ENCODE measurements at regions not wholly inside any gene's neighbourhood (a gene's known extent, or its start where the extent isn't known, plus 50 kb on each side); places are given as distances from the start of the nearest gene placed in this dataset.
A peak's percentile ranks its signal among the peaks of the same experiment; 100 is the strongest.
"Not testable (repeated sequence)": the region's sequence is repeated elsewhere in the genome, so short reads cannot be mapped to it uniquely, and the experiment has no call there.

GRCh38 chr20:47432834-47433210 is 68.9 kb upstream of the NCOA3 start:
- Histone ChIP-seq H3K4me2 (ENCODE audit: low read depth, low read length, poor library complexity, severe bottlenecking) (peak overlapping the region; percentile 11), H3K4me3 (ENCODE audit: low read length) (no peak overlapping the region), H2AFZ (ENCODE audit: low read length) (no peak overlapping the region), H3K9me3 (ENCODE audit: low read length) (no peaks in the 10 kb centered on the region; the same call in 1 of the 2 replicates), H3K79me2 (ENCODE audit: low read length) (no peaks in the 10 kb centered on the region), H3K36me3 (ENCODE audit: insufficient read depth, low read length) (no peaks in the 10 kb centered on the region), H3K27me3 (ENCODE audit: low read length) (no peaks in the 10 kb centered on the region), H3K27ac (ENCODE audit: low read length) (no peak overlapping the region), H3K4me1 (ENCODE audit: low read length) (peaks cover 42% of the 10 kb centered on the region), H3K9ac (ENCODE audit: low read length) (no peak overlapping the region), H3K9me2 (replicated peaks; ENCODE audit: insufficient read depth, low read length) (no peaks in the 10 kb centered on the region), H4K20me1 (ENCODE audit: insufficient read depth, low read depth, low read length) (no peaks in the 10 kb centered on the region)
- no peak for DNase-seq

GRCh38 chr20:47434128-47434779 is 67.4 kb upstream of the NCOA3 start:
- not testable (repeated sequence) for H4K20me1 ChIP-seq (ENCODE audit: insufficient read depth, low read depth, low read length); H3K9me2 ChIP-seq (replicated peaks; ENCODE audit: insufficient read depth, low read length); H3K36me3 ChIP-seq (ENCODE audit: insufficient read depth, low read length); H3K27me3 ChIP-seq (ENCODE audit: low read length); H3K79me2 ChIP-seq (ENCODE audit: low read length); H3K9me3 ChIP-seq (ENCODE audit: low read length)
- H2AFZ ChIP-seq (ENCODE audit: low read length): peak overlapping the region; percentile 31; the same call in 1 of the 2 replicates
- DNase-seq: peak; percentile 63
- H3K4me2 ChIP-seq (ENCODE audit: low read depth, low read length, poor library complexity, severe bottlenecking): peak overlapping the region; percentile 37
- H3K27ac ChIP-seq (ENCODE audit: low read length): peak overlapping the region; percentile 9; the same call in 1 of the 2 replicates
- H3K4me3 ChIP-seq (ENCODE audit: low read length): peak overlapping the region; percentile 28; the same call in 1 of the 2 replicates
- peaks cover 49% of the 10 kb centered on the region for H3K4me1 ChIP-seq (ENCODE audit: low read length)
- H3K9ac ChIP-seq (ENCODE audit: low read length): peak overlapping the region; percentile 43

- H3K9me3 ChIP-seq (ENCODE audit: low read length): no peaks in the 10 kb centered on the region
- no peaks in the 10 kb centered on the region for H3K36me3 ChIP-seq (ENCODE audit: insufficient read depth, low read length)
- no peaks in the 10 kb centered on the region for H4K20me1 ChIP-seq (ENCODE audit: insufficient read depth, low read depth, low read length)
- no peak overlapping the region for H3K27ac ChIP-seq (ENCODE audit: low read length)
- H3K4me3 ChIP-seq (ENCODE audit: low read length): peak overlapping the region; percentile 45; the same call in 1 of the 2 replicates
- H3K79me2 ChIP-seq (ENCODE audit: low read length): no peaks in the 10 kb centered on the region
- peak overlapping the region; percentile 59 for H3K4me2 ChIP-seq (ENCODE audit: low read depth, low read length, poor library complexity, severe bottlenecking)
- peak; percentile 56 for DNase-seq
- no peaks in the 10 kb centered on the region for H3K27me3 ChIP-seq (ENCODE audit: low read length)
- H3K9me2 ChIP-seq (replicated peaks; ENCODE audit: insufficient read depth, low read length): no peaks in the 10 kb centered on the region
- peaks cover 40% of the 10 kb centered on the region for H3K4me1 ChIP-seq (ENCODE audit: low read length)
- H2AFZ ChIP-seq (ENCODE audit: low read length): peak overlapping the region; percentile 99
- peak overlapping the region; percentile 28; the same call in 1 of the 2 replicates for H3K9ac ChIP-seq (ENCODE audit: low read length)
Observed at GRCh38 chr20:47438464-47439381, 63.0 kb upstream of the NCOA3 start.

GRCh38 chr20:47440857-47441773 is 60.6 kb upstream of the NCOA3 start:
- Histone ChIP-seq H3K9me2 (replicated peaks; ENCODE audit: insufficient read depth, low read length) (no peaks in the 10 kb centered on the region), H3K9ac (ENCODE audit: low read length) (no peak overlapping the region), H3K4me1 (ENCODE audit: low read length) (peaks cover 19% of the 10 kb centered on the region), H3K36me3 (ENCODE audit: insufficient read depth, low read length) (no peaks in the 10 kb centered on the region), H3K27ac (ENCODE audit: low read length) (no peak overlapping the region), H2AFZ (ENCODE audit: low read length) (no peak overlapping the region), H3K4me2 (ENCODE audit: low read depth, low read length, poor library complexity, severe bottlenecking) (no peak overlapping the region), H3K27me3 (ENCODE audit: low read length) (no peaks in the 10 kb centered on the region), H3K4me3 (ENCODE audit: low read length) (no peak overlapping the region), H3K79me2 (ENCODE audit: low read length) (no peaks in the 10 kb centered on the region), H4K20me1 (ENCODE audit: insufficient read depth, low read depth, low read length) (no peaks in the 10 kb centered on the region), H3K9me3 (ENCODE audit: low read length) (no peaks in the 10 kb centered on the region)
- no peak for DNase-seq

- Histone ChIP-seq H3K36me3 (ENCODE audit: insufficient read depth, low read length) (no peaks in the 10 kb centered on the region), H3K9me3 (ENCODE audit: low read length) (no peaks in the 10 kb centered on the region), H3K79me2 (ENCODE audit: low read length) (no peaks in the 10 kb centered on the region), H3K27me3 (ENCODE audit: low read length) (no peaks in the 10 kb centered on the region), H3K4me3 (ENCODE audit: low read length) (no peak overlapping the region), H2AFZ (ENCODE audit: low read length) (no peak overlapping the region), H3K4me1 (ENCODE audit: low read length) (peaks cover 19% of the 10 kb centered on the region), H4K20me1 (ENCODE audit: insufficient read depth, low read depth, low read length) (no peaks in the 10 kb centered on the region), H3K9ac (ENCODE audit: low read length) (no peak overlapping the region), H3K9me2 (replicated peaks; ENCODE audit: insufficient read depth, low read length) (no peaks in the 10 kb centered on the region), H3K4me2 (ENCODE audit: low read depth, low read length, poor library complexity, severe bottlenecking) (no peak overlapping the region), H3K27ac (ENCODE audit: low read length) (no peak overlapping the region)
- DNase-seq: no peak
Observed at GRCh38 chr20:47441774-47442150, 59.9 kb upstream of the NCOA3 start.

GRCh38 chr20:47443060-47443459 is 58.6 kb upstream of the NCOA3 start:
- H3K4me1 ChIP-seq (ENCODE audit: low read length): peaks cover 19% of the 10 kb centered on the region
- H3K9me3 ChIP-seq (ENCODE audit: low read length); H2AFZ ChIP-seq (ENCODE audit: low read length); H3K27me3 ChIP-seq (ENCODE audit: low read length); DNase-seq; H3K79me2 ChIP-seq (ENCODE audit: low read length); H4K20me1 ChIP-seq (ENCODE audit: insufficient read depth, low read depth, low read length); H3K36me3 ChIP-seq (ENCODE audit: insufficient read depth, low read length); H3K9ac ChIP-seq (ENCODE audit: low read length); H3K9me2 ChIP-seq (replicated peaks; ENCODE audit: insufficient read depth, low read length); H3K4me2 ChIP-seq (ENCODE audit: low read depth, low read length, poor library complexity, severe bottlenecking); H3K4me3 ChIP-seq (ENCODE audit: low read length); H3K27ac ChIP-seq (ENCODE audit: low read length): not testable (repeated sequence)

GRCh38 chr20:47444584-47444983 is 57.1 kb upstream of the NCOA3 start:
- Histone ChIP-seq H3K27me3 (ENCODE audit: low read length) (no peaks in the 10 kb centered on the region), H3K9me2 (replicated peaks; ENCODE audit: insufficient read depth, low read length) (no peaks in the 10 kb centered on the region), H3K4me2 (ENCODE audit: low read depth, low read length, poor library complexity, severe bottlenecking) (no peak overlapping the region), H3K4me3 (ENCODE audit: low read length) (no peak overlapping the region), H2AFZ (ENCODE audit: low read length) (no peak overlapping the region), H3K27ac (ENCODE audit: low read length) (no peak overlapping the region), H3K36me3 (ENCODE audit: insufficient read depth, low read length) (no peaks in the 10 kb centered on the region), H3K4me1 (ENCODE audit: low read length) (peaks cover 7% of the 10 kb centered on the region), H3K79me2 (ENCODE audit: low read length) (no peaks in the 10 kb centered on the region), H4K20me1 (ENCODE audit: insufficient read depth, low read depth, low read length) (no peaks in the 10 kb centered on the region), H3K9me3 (ENCODE audit: low read length) (no peaks in the 10 kb centered on the region), H3K9ac (ENCODE audit: low read length) (no peak overlapping the region)
- no peak for DNase-seq

All from Karpas-422 (cell line).